ENCODE measurements at regions not wholly inside any gene's neighbourhood (a gene's known extent, or its start where the extent isn't known, plus 50 kb on each side); places are given as distances from the start of the nearest gene placed in this dataset.
A peak's percentile ranks its signal among the peaks of the same experiment; 100 is the strongest.

DNA sequence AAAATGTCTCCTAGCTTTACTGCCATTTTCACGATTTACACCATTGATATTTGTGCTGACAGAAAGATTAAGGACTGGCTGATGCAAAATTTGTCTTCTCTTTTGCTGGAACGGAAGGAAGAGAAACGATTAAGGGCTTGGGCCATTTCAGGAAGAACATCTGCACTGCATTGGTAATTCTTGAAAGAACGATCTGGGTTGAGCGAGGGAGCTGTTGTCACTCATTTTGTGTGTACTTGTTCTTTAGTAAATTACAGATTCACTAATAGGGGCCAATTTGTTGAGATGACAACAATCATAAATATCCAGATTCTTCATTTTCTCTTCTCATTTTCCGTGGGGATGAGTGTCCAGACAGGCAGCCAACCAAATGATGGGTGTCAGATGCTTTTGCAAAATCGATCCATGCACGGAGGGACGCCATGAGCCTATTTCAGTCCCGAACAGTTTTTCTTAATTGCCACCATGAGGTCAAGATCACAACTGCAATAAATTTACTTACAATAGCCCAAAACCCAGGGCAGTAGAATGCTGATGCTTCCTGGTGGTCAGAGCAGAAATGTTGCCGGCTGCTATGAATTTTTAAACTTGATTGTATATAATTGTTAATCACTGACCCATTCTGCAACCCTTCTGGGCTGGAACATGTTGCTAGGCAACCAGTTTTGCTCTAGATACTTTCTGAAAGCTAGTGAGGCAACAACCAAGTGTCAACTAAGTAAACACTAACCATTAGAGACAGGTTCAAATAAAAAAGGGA, 132.4 kb upstream of the TIAM1 start (continued):
- TF ChIP-seq CTCF (IDR thresholded peaks at IDR 0.05; ENCODE audit: control extremely low read depth in 1 of 3, insufficient read depth in 1 of 3, low read depth in 1 of 3, low read length in 3 of 3) (peak in 1 of 3 experiments; percentile 15; a peak in 1 of 4 replicates), EZH2 (IDR thresholded peaks at IDR 0.05; ENCODE audit: low read depth, low read length, severe bottlenecking) (no peak)
